Central memory CD8-positive, alpha-beta T cell (primary cell): ENCODE measurements at regions not wholly inside any gene's neighbourhood (a gene's known extent, or its start where the extent isn't known, plus 50 kb on each side); places are given as distances from the start of the nearest gene placed in this dataset.
"Not testable (repeated sequence)": the region's sequence is repeated elsewhere in the genome, so short reads cannot be mapped to it uniquely, and the experiment has no call there.

Source experiments
- ATAC-seq: fragments of 150-1000 bp; cut with Tn5 transposase; replicated peaks from 2 replicates; pipeline ENCODE4 v1.10.0; 2022; ENCODE audit warnings: mild to moderate bottlenecking, moderate FRiP score, moderate number of reproducible peaks; ENCODE audit not compliant: poor library complexity, severe bottlenecking; ENCODE audit errors: extremely low read depth
- DNase-seq, 2 donors: peaks; one replicate each; pipeline ENCODE4 v3.0.0; 2021; ENCODE audit warnings: low spot score in 2 of 2
- H3K27ac Mint-ChIP-seq: one replicate; pipeline ENCODE4 v1.8.0; 2022; ENCODE audit warnings: low read depth, mild to moderate bottlenecking, moderate library complexity, mixed read lengths
- H3K27me3 Mint-ChIP-seq: one replicate; pipeline ENCODE4 v1.8.0; 2022; ENCODE audit warnings: mixed read lengths
- H3K36me3 Mint-ChIP-seq: one replicate; pipeline ENCODE4 v1.8.0; 2022; ENCODE audit warnings: mild to moderate bottlenecking, moderate library complexity, mixed read lengths; ENCODE audit not compliant: insufficient read depth
- H3K4me1 Mint-ChIP-seq: one replicate; pipeline ENCODE4 v1.8.0; 2022; ENCODE audit warnings: mixed read lengths
- H3K4me3 Mint-ChIP-seq: one replicate; pipeline ENCODE4 v1.8.0; 2022; ENCODE audit warnings: mild to moderate bottlenecking, moderate library complexity, mixed read lengths
- H3K9me3 Mint-ChIP-seq: one replicate; pipeline ENCODE4 v1.8.0; 2022; ENCODE audit warnings: mixed read lengths

GRCh38 chr15:38750786-38751185, 186.2 kb upstream of the RASGRP1 start:
- ATAC-seq (no peak), DNase-seq (no peak)
- Mint-ChIP-seq H3K9me3 (no peaks in the 10 kb centered on the region), H3K36me3 (no peaks in the 10 kb centered on the region), H3K27ac (no peak overlapping the region), H3K4me1 (no peaks in the 10 kb centered on the region), H3K27me3 (peaks cover 65% of the 10 kb centered on the region), H3K4me3 (no peak overlapping the region)

- ATAC-seq = no peak
- H3K4me1 Mint-ChIP-seq = no peaks in the 10 kb centered on the region
- H3K9me3 Mint-ChIP-seq = no peaks in the 10 kb centered on the region
Observed at GRCh38 chr15:38755718-38756117, 191.1 kb upstream of the RASGRP1 start.

GRCh38 chr15:38756441-38756840, 191.8 kb upstream of the RASGRP1 start:
- DNase-seq (no peak), ATAC-seq (no peak)
- H3K4me1 Mint-ChIP-seq = no peaks in the 10 kb centered on the region
- H3K27me3 Mint-ChIP-seq = peaks cover 74% of the 10 kb centered on the region
- H3K9me3 Mint-ChIP-seq = no peaks in the 10 kb centered on the region
- H3K36me3 Mint-ChIP-seq = no peaks in the 10 kb centered on the region
- no peak overlapping the region for H3K27ac Mint-ChIP-seq
- H3K4me3 Mint-ChIP-seq = no peak overlapping the region

More at GRCh38 chr15:38755718-38756117, 191.1 kb upstream of the RASGRP1 start:
- Mint-ChIP-seq H3K36me3 (no peaks in the 10 kb centered on the region), H3K27ac (no peak overlapping the region), H3K27me3 (peaks cover 81% of the 10 kb centered on the region), H3K4me3 (no peak overlapping the region)
- DNase-seq = no peak

GRCh38 chr15:38758043-38758442, 193.4 kb upstream of the RASGRP1 start:
- no peak for DNase-seq
- no peak for ATAC-seq
- no peaks in the 10 kb centered on the region for H3K36me3 Mint-ChIP-seq
- H3K4me1 Mint-ChIP-seq = no peaks in the 10 kb centered on the region
- H3K9me3 Mint-ChIP-seq = no peaks in the 10 kb centered on the region
- H3K4me3 Mint-ChIP-seq = no peak overlapping the region
- peaks cover 62% of the 10 kb centered on the region for H3K27me3 Mint-ChIP-seq
- no peak overlapping the region for H3K27ac Mint-ChIP-seq

GRCh38 chr15:38761681-38762080, 197.1 kb upstream of the RASGRP1 start:
- no peak overlapping the region for H3K27ac Mint-ChIP-seq
- ATAC-seq (no peak), DNase-seq (no peak)
- H3K9me3 Mint-ChIP-seq = no peaks in the 10 kb centered on the region
- no peaks in the 10 kb centered on the region for H3K36me3 Mint-ChIP-seq
- H3K4me3 Mint-ChIP-seq = no peak overlapping the region
- H3K4me1 Mint-ChIP-seq = no peaks in the 10 kb centered on the region
- H3K27me3 Mint-ChIP-seq = peaks cover 28% of the 10 kb centered on the region

- Mint-ChIP-seq H3K27me3 (peaks cover 18% of the 10 kb centered on the region), H3K9me3 (no peaks in the 10 kb centered on the region), H3K4me1 (no peaks in the 10 kb centered on the region), H3K36me3 (peaks cover 2% of the 10 kb centered on the region), H3K27ac (no peak overlapping the region), H3K4me3 (no peak overlapping the region)
- no peak for ATAC-seq
- no peak for DNase-seq
Observed at GRCh38 chr15:38768970-38769369, 204.4 kb upstream of the RASGRP1 start.

GRCh38 chr15:38769492-38769891, 204.9 kb upstream of the RASGRP1 start:
- no peaks in the 10 kb centered on the region for H3K4me1 Mint-ChIP-seq
- no peak overlapping the region for H3K27ac Mint-ChIP-seq
- peaks cover 24% of the 10 kb centered on the region for H3K27me3 Mint-ChIP-seq
- peaks cover 2% of the 10 kb centered on the region for H3K36me3 Mint-ChIP-seq
- ATAC-seq (no peak), DNase-seq (no peak)
- H3K9me3 Mint-ChIP-seq = peaks cover 4% of the 10 kb centered on the region
- no peak overlapping the region for H3K4me3 Mint-ChIP-seq

GRCh38 chr15:38774076-38774475, 209.5 kb upstream of the RASGRP1 start:
- DNase-seq, ATAC-seq, H3K27ac Mint-ChIP-seq, H3K36me3 Mint-ChIP-seq, H3K9me3 Mint-ChIP-seq, H3K4me3 Mint-ChIP-seq, H3K4me1 Mint-ChIP-seq: not testable (repeated sequence)
- peaks cover 54% of the 10 kb centered on the region for H3K27me3 Mint-ChIP-seq

- Mint-ChIP-seq H3K9me3 (no peaks in the 10 kb centered on the region), H3K27ac (no peak overlapping the region), H3K36me3 (no peaks in the 10 kb centered on the region), H3K27me3 (peaks cover 68% of the 10 kb centered on the region), H3K4me3 (no peak overlapping the region), H3K4me1 (no peaks in the 10 kb centered on the region)
- ATAC-seq (no peak), DNase-seq (no peak)
Observed at GRCh38 chr15:38781196-38781595, 216.6 kb upstream of the RASGRP1 start.

GRCh38 chr15:38782156-38782555, 217.5 kb upstream of the RASGRP1 start:
- ATAC-seq (no peak), DNase-seq (no peak)
- Mint-ChIP-seq H3K36me3 (no peaks in the 10 kb centered on the region), H3K27ac (no peak overlapping the region), H3K4me1 (no peaks in the 10 kb centered on the region), H3K27me3 (peaks cover 58% of the 10 kb centered on the region), H3K4me3 (no peak overlapping the region), H3K9me3 (no peaks in the 10 kb centered on the region)

GRCh38 chr15:38788918-38789317, 224.3 kb upstream of the RASGRP1 start:
- DNase-seq (no peak), ATAC-seq (no peak)
- no peak overlapping the region for H3K4me3 Mint-ChIP-seq
- H3K4me1 Mint-ChIP-seq = no peaks in the 10 kb centered on the region
- no peaks in the 10 kb centered on the region for H3K9me3 Mint-ChIP-seq
- H3K36me3 Mint-ChIP-seq = peaks cover 2% of the 10 kb centered on the region
- peaks cover 13% of the 10 kb centered on the region for H3K27me3 Mint-ChIP-seq
- H3K27ac Mint-ChIP-seq = no peak overlapping the region

GRCh38 chr15:38789566-38789965, 225.0 kb upstream of the RASGRP1 start:
- Mint-ChIP-seq H3K36me3 (peaks cover 2% of the 10 kb centered on the region), H3K4me1 (no peaks in the 10 kb centered on the region), H3K4me3 (no peak overlapping the region), H3K9me3 (no peaks in the 10 kb centered on the region), H3K27ac (no peak overlapping the region), H3K27me3 (peaks cover 19% of the 10 kb centered on the region)
- DNase-seq (no peak), ATAC-seq (no peak)

- H3K9me3 Mint-ChIP-seq = no peaks in the 10 kb centered on the region
- H3K4me3 Mint-ChIP-seq = no peak overlapping the region
- DNase-seq = no peak
- H3K4me1 Mint-ChIP-seq = no peaks in the 10 kb centered on the region
- ATAC-seq = no peak
- peaks cover 30% of the 10 kb centered on the region for H3K27me3 Mint-ChIP-seq
- no peak overlapping the region for H3K27ac Mint-ChIP-seq
- H3K36me3 Mint-ChIP-seq = peaks cover 2% of the 10 kb centered on the region
Observed at GRCh38 chr15:38793206-38793810, 228.7 kb upstream of the RASGRP1 start.
